HG03196 (cell line): ENCODE measurements at regions not wholly inside any gene's neighbourhood (a gene's known extent, or its start where the extent isn't known, plus 50 kb on each side); places are given as distances from the start of the nearest gene placed in this dataset.
"Not testable (repeated sequence)": the region's sequence is repeated elsewhere in the genome, so short reads cannot be mapped to it uniquely, and the experiment has no call there.

Experiments used
- ATAC-seq: cut with Tn5 transposase; IDR thresholded peaks from one replicate; pipeline ENCODE4 v1.9.1; 2021; ENCODE audit not compliant: unreplicated experiment

- no peak for ATAC-seq
These were observed 515.6 kb upstream of the ST8SIA4 start for GRCh38 chr5:101418713-101419118.

DNA sequence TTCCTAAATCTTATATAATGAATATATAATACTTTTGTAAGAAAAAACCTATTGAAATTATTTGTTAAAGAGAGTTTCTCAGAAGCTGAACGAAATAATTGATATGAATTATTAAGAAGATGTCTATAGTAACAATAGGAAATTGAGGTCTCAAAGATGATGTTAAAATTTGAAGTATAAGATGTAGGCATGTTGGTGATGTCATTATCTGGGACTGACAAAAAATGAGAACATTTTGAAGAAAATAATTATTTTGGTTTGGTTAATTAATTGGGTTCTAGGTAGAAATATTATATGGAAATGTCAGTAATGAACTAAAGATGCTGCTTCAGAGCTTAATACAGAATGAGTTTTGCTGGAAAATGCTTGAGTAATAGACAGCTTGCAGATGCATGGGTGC, 501.4 kb upstream of the ST8SIA4 start:
- no peak for ATAC-seq

GRCh38 chr5:101393795-101394450, 490.8 kb upstream of the ST8SIA4 start:
- no peak for ATAC-seq

DNA sequence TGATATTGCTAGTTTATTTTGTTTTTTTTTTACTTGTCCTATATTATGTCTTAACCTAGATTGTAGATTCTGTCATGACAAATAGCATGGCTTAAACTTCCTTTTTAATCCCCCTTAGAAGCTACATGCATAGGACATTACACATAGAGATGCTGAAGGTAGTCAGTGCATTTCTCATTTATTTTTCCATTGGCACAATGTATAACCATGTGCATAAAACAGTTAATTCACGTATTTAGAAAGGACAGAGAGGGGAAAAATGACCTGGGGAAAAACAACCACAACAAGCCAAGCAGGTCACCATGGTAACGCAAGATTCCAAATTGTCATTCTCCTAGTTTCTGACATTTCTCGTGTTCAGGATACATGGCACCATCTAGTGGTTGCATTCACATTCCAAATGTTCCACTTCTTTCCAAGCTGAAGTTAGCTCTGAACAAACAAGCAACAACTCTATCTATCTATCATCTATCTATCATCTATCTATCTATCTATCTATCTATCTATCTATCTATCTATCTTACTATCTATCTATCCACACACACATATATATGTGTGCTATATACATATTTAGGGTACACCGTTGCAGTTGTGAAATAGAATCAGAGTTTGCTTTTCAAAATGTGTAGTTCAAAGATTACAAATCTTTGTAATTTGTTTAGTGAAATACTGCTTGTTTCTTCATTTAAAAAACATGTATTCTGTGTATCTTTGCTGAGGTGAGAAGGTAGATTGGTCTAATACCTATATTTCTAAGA, 487.2 kb upstream of the ST8SIA4 start:
- ATAC-seq: no peak

DNA sequence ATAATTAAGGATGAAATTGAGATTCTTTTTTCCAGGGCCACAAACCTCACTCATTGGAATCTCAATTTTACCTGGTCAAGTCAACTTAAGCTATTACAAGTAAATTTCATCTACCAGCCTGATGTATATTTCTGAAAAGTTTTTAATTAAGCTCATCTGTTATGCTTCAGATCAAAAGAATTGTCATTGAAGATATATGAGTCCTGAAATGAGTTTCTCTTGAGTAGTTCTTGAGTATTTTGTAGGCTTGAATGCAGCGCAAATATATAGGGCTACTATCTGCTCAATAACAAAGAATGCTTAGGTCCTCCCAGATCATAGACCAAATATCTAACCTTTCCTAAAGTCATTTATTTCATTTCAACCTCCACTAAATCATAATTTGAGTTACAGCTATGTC, 482.2 kb upstream of the ST8SIA4 start:
- no peak for ATAC-seq

DNA sequence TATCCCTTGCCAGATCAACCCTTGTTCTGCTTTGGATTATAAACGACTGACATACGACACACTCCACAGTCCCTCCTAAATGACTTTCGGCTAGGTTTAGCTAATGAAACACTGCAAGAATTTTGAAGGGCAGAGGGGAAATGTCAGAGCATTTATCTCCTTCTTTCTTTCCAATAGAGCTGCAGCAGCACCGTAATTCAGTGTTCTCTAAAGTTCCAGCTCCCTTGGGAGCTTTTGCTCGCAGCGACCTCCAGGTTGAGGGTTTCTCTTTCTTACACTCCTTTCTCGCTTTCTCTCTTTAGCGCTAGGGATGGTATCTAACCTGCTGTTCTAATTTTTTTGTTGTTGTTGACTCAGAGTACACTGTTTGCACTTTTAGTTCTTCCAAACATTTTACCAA, 467.1 kb upstream of the ST8SIA4 start:
- no peak for ATAC-seq

DNA sequence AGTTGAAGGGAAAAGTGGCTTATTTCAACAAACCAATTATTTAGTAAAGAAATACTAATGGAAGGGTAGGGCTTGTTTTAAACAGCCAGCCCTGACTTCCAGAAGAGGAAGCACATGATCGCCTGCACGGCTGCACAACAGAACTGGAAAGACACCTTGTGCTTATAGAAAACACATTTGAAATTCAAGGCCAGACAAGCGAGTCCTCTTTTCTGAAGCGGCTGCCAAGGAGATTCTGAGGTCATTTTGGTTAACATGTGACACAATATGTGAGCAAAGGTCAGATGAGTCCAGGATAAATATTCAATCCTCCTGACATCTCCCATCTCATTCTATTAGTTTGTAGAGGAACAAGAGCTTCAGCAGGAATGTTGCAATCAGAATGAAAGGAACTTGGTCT, 461.4 kb upstream of the ST8SIA4 start:
- no peak for ATAC-seq

DNA sequence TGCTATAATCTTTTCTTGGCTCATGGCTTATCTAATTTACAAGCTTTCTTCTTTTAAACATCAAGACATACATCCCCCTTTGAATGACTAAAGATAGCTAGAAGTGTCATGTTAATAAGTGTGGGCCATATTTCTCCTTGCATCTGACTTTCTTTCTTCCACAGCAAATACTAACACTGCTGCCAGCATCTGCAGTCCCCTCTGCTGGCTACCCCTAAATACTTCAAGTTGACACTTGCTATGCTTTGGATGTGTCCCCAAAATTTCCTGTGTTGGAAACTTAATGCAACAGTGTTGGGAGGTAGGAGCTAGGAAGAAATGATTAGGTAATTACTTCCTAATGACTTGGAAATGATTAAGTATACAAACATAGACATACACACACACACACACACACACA, 459.0 kb upstream of the ST8SIA4 start:
- no peak for ATAC-seq

DNA sequence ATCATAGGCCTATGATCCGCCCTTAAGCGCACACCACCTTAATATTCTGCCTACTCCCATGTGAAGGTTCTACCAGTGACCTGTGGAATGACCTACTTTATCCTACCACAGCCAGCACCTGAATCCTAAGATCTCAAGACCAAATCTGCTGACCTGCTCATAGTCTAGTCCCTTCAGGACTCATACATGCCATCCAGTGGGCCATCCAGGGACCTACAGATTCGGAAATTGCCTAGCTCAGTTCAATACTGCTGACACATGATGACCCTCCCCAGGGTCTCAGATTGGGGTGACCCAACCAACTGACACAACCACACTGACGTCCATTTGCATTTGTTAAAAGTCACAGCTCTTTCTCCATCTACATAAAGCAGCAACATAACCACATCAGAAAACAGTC, 443.8 kb upstream of the ST8SIA4 start:
- ATAC-seq: no peak

GRCh38 chr5:101346447-101346846, 443.4 kb upstream of the ST8SIA4 start:
- no peak for ATAC-seq

- no peak for ATAC-seq
These were observed 435.1 kb upstream of the ST8SIA4 start for GRCh38 chr5:101338226-101338625.

DNA sequence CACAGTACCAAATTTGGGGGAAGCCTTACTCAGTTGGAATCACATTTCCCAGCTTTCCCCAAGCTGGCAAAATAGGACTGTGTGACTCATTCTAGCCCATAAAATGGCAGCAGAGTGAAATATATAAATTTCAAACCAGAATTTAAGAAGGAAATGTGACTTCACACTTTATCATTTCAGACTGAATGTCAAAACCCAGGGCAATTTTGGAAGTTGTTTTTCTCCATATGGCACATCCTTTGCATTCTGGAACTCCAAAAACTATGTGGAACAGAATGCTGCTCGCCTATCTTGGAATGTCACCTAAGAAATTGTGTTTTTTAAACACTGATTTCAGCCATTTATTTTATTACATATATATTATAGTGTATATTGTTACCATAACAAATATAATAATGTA, 424.7 kb upstream of the ST8SIA4 start:
- no peak for ATAC-seq

GRCh38 chr5:101326766-101327165, 423.7 kb upstream of the ST8SIA4 start:
- ATAC-seq: no peak

DNA sequence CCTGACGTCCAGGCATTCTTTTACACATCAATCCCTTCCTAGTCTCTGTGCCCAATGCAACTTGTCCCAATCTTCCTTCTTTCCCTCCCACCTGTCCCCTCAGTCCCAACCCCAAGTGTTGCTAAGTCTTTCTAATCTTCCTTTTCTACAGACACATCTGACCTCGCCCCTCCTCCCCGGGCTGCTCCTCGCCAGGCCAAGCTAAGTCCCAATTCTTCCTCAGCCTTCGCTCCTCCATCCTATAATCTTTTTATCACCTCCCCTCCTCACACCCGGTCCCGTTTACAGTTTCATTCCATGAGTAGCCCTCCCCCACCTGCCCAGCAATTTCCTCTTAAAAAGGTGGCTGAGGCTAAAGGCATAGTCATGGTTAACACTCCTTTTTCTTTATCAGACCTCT, 413.3 kb upstream of the ST8SIA4 start:
- not testable (repeated sequence) for ATAC-seq

DNA sequence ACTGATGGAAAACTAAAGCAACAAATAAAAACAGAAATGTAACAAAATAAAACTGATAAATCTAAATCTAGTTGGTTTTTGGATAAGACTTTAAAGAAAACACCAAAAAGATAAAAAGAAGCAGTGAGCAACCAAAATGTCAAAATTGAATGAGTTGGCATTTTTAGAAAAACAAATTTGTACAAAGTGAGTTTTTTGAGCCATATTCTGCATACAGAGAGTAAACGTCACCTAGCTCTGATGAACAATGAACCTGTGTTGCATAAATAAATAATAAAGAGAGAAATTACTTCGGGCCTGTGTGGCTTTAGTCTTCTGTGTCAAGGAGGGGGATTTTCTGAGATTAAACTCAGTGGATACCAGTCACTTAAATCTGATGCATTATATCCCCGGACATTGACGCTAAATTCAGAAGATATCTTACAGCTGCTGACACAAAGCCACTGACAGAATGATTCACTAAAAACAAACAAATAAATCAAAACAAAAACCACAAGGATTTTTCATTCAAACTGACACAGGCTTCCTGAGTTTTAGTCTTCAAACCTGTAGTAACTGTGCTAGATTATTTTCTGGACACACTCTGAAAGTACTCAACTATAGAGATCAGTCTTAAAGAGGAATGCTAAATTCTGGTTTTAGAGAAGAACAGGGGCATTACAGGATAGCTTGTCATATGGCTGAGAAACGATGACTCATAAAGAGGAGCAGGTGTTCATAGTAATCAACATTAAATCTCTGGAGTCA, 403.5 kb upstream of the ST8SIA4 start:
- no peak for ATAC-seq

DNA sequence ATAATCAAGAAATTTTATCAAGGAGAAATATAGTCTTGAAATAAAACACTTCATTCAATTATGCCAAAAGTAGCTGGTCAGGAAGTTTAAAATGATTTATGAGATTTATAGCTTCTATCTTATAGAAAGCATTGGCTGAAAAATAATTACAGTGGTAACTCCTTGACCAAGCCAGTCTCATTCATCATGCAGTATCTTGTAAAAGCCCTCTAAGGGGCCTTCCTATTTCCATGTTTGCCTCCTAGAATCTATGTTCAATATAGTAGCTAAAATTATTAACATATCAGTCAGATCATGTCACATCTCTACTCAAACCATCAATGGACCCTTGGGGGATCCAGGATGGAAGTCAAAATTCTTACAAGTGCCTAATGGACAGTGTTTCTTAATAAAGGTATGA, 393.4 kb upstream of the ST8SIA4 start:
- no peak for ATAC-seq

DNA sequence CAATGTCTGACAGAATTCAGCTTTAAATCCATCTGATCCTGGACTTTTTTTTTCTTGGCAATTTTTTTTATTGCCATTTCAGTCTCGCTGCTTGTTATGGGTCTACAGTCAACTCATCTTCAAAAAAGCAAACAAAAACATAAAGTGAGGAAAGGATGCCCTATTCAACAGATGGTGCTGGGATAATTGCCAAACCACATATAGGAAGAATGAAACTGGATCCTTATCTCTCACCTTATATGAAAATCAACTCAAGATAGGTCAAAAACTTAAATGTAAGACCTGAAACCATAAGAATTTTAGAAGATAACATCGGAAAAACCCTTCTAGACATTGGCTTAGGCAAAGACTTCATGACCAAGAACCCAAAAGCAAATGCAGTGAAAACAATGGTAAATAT, 389.1 kb upstream of the ST8SIA4 start:
- ATAC-seq: no peak

DNA sequence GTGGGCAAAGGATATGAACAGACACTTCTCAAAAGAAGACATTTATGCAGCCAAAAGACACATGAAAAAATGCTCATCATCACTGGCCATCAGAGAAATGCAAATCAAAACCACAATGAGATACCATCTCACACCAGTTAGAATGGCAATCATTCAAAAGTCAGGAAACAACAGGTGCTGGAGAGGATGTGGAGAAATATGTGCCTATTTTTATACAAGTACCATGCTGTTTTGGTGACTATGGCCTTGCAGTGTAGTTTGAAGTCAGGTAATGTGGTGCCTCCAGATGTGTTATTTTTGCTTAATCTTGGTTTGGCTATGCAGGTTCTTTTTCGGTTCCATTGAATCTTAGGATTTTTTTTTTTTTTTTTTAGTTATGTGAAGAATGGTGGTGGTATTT, 387.7 kb upstream of the ST8SIA4 start:
- not testable (repeated sequence) for ATAC-seq

- no peak for ATAC-seq
These were observed 385.6 kb upstream of the ST8SIA4 start for GRCh38 chr5:101288633-101289032.

DNA sequence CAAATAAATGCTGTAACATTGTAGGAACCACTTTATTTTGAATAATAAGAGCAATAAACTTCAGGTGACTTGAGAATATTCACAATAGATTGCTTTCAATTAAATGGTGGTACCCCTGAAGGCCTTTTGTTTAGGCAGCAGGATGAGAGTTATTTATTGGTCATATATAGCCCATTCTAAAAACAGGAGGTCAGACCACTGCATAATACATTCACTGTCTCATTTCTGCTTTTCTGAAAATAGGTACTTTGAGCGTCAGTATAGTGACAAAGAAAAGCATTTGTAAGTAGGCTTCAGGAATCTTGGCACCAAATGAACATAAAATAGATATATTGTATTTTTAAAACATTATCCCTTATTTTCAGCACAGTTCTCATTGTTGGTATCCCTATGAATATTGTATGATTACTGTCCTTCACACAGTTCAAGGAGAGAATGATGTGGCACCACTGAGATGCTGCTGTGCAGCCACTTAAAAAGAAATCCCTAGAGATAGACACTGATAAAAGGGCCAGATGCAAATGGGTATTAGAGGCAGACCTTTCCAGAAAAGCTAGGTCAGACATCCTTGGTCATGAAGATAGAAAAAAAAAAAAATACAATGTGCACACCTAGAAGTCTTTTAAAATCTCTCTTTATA, 381.8 kb upstream of the ST8SIA4 start:
- ATAC-seq: no peak

- not testable (repeated sequence) for ATAC-seq
These were observed 380.9 kb upstream of the ST8SIA4 start for GRCh38 chr5:101283938-101284337.

GRCh38 chr5:101278917-101279316, 375.8 kb upstream of the ST8SIA4 start:
- ATAC-seq: no peak
